CD1c-positive myeloid dendritic cell (primary cell): ENCODE measurements at regions not wholly inside any gene's neighbourhood (a gene's known extent, or its start where the extent isn't known, plus 50 kb on each side); places are given as distances from the start of the nearest gene placed in this dataset.
"Not testable (repeated sequence)": the region's sequence is repeated elsewhere in the genome, so short reads cannot be mapped to it uniquely, and the experiment has no call there.

Experiments
- DNase-seq: peaks from one replicate; pipeline ENCODE4 v3.0.0-alpha.2; 2016; ENCODE audit errors: extremely low spot score

DNA sequence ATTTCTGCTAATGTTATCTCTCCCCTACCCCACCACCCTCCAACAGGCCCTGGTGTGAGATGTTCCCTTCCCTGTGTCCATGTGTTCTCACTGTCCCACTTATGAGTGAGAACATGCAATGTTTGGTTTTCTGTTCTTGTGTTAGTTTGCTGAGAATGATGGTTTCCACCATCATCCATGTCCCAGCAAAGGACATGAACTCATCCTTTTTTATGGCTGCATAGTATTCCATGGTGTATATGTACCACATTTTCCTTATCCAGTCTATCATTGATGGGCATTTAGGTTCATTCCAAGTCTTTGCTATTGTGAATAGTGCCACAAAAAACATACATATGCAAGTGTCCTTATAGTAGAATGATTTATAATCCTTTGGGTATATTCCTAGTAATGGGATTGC, 104.5 kb downstream of the ZNF33B start:
- DNase-seq: not testable (repeated sequence)

DNA sequence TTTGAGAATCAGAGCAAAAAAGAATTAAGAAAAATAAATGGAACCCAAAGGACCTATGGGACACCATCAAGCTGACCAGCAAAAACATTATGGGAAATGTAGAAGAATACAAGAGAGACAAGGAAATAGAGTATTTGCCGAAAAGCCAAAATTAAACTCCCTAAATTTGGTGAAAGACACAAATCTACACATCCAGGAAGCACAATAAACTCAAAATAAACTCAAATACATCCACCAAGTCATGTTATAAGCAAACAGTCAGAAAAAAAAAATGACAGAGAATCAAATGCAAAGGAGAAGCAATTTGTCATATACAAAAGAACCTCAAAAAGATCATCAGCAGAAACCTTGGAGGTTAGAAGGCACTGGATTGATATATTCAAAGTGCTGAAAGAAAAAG, 105.4 kb downstream of the ZNF33B start:
- DNase-seq: no peak

DNA sequence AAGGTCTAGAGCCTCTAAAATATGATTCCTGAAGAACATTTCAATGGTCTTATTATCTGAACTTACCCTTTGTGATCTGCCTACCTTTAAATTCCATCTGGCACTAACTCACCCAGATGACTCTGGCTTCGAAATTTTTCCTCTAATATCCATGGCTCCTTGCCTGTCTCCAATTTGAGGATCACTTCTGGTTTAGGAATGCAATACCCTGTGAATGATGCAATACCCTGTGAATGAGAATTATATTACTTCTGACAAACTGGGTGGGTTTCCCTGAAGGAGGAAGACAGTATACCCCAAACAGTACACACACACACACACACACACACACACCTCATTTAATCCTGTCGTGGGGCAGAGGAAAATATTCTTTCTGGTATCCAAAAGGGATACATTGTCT, 115.3 kb downstream of the ZNF33B start:
- DNase-seq: no peak

DNA sequence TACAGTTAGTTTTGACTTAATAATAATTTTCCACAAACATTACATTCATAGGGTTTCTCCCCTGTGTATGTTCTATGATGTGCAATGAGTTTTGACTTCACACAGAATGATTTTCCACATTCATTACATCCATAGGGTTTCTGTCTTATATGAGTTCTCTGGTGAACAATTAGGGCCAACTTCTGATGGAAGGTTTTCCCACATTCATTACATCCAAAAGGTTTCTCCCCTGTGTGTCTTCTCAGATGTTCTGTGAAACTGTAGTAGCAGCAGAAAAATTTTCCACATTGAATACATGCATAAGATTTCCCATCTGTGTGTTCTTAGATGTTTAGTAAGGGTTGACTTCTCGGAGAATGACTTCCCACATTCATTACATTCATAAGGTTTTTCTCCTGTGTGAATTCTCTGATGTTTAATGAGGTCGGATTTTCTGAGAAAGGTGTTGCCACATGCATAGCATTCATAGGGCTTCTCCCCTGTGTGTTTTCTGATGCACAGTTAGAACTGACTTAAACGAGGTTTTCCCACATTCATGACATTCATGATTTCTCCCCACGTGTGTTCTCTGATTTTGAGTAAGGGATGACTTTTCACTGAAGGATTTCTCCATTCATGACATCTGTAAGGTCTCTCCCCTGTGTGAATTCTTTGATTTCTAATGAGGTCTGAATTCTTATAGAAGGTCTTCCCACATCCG, 118.5 kb downstream of the ZNF33B start:
- no peak for DNase-seq

DNA sequence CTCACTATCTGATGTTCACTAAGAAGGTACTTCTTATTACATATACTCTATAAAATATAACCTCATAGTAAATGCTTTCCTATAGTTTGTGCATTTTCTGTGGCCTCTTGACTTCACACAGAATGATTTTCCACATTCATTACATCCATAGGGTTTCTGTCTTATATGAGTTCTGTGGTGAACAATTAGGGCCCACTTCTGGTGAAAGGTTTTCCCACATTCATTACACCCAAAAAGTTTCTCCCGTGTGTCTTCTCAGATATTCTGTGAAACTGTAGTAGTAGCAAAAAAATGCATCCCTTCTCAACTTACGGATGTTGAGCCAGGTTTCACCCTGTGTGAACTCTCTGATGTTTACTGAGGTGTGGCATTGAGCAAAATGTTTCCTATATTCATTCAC, 119.3 kb downstream of the ZNF33B start:
- no peak for DNase-seq

DNA sequence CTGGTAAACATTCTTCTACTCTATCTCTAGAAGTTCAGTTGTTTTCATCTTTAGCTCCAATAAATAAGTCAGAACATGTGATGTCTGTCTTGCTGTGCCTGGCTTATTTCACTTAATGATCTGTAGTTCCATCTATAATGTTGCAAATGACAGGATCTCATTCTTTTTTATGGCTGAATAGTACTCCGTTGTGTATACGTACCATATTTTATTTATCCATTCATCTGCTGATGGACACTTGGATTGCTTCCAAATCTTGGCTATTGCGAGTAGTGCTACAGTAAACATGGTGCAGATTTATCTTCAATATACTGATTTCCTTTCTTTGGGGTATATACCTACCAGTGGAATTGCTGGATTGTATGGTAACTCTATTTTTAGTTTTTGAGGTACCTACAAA, 124.4 kb downstream of the ZNF33B start:
- no peak for DNase-seq

DNA sequence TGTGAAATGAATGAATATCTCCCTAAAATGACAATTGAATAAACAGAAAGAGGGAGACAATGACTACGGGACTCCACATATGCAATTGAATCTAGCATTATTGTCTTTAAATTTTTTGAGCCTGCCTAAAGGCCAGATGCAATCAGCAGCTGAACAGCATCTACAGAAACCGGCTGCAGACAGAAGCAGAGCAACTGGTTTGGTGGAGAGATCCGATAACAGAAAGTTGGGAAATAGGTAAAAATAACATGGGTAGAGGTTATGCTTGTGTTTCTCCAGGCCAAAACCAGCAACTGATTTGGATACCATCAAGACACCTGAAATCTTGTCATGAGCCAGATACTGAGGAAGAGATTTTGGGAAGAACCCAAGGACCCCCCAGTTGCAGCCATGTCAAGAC, 146.6 kb downstream of the ZNF33B start:
- DNase-seq: no peak

DNA sequence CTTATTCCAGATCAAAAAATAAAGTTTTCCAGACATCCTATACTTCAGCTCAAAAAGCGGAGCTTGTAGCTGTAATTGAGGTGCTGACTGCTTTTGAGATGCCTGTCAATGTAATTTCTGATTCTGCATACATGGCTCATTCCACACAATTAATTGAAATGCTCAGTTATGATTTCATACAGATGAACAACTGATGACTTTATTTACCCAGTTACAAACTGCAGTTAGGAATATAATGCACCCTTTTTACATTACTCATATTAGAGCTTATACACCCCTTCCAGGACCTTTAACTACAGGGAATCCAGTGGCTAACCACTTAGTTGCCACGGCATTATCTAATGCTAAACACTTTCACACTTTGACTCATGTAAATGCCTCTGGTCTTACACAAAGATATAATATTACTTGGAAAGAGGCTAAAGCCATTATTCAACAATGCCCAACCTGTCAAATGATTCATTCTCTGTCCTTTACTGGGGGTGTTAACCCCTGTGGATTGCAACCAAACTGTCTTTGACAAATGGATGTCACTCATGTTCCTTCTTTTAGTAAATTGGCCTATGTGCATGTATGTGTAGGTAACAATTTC, 147.3 kb downstream of the ZNF33B start:
- no peak for DNase-seq

DNA sequence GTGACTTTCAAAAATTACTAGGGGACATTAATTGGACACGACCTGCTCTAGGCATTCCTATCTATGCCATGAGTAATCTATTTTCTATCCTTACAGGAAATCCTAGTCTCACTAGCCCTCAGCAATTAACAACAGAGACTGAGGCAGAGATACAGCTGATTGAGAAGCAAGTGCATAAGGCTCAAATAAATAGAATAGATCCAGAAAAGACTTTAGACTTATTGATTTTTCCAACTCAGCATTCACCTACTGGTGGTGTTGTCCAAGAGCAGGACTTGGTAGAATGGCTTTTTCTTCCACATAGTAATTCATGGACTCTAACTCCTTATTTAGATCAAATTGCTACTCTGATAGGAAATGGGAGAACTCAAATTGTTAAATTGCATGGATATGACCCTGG, 148.0 kb downstream of the ZNF33B start:
- no peak for DNase-seq

DNA sequence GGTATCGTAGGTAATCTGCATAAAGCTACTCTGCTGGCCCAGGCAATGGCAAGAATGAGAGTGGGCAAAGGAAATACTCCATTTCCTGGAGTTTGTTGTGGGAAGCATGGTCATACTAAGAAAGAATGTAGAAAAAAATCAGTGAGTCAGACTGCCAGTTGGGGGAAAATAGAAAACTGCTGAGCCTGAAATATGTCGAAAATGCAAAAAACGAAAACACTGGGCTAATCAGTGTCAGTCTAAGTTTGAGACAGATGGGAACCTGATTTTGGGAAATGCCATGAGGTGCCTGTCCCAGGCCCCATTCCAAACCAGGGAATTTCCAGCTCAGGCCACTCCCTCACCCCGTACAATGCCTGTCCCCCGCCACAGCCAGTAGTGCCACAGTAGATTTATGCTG, 150.0 kb downstream of the ZNF33B start:
- DNase-seq: no peak

DNA sequence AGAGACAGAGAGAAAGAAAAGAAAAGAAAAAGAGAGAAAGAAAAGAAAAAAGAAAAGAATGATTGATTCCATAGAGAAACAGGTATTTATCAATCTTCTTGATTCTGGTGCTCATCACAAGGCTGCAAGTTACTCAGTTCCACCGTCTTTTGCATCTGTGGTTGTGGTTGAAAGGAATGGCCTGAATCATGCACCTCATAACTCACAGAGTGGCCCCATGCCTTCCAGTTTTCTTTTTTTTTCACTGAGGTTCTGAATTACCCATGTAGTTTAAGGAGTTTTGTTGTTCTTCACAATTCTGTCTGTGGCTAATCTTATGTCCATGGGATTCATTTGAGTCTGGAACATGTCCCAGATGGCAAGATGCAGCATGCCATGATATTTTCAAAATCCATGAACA, 156.0 kb downstream of the ZNF33B start:
- no peak for DNase-seq

DNA sequence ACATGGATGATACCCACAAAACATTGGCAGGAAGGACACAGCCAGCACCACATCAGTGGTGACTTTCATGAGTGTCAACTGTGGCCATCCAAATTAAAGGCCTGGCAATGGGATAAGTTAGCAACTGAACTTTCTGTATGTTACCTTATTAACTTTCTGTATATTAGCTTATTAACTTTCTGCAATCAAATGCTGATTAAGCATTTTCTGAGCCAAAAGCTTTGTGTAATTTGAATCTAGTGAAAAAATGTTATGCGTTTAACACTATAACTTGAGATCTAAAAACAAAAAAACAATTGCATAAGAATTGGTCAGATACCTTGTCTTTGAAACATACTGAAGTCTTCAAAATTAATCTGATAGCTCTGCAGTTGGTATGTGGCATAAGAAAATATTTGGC, 159.3 kb downstream of the ZNF33B start:
- DNase-seq: no peak

DNA sequence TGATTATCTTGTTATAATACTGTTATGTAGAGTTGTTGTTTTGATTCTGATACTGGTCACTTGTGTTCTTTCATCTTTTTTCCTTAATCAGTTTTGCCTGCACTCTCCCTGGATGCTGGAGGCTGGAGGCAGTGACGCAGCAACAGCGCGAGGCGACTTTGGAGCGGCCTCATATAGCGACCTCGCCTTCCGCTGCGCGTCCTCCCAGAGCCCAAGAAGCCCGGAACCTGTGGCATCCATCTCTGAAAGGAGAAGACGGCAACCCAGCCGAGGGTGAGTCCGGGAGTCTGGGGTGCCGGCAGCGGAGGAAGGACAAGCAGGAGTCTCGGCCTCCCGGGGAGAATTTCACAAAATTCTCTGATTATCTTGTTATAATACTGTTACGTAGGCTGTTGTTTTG, 161.2 kb downstream of the ZNF33B start:
- DNase-seq: no peak

DNA sequence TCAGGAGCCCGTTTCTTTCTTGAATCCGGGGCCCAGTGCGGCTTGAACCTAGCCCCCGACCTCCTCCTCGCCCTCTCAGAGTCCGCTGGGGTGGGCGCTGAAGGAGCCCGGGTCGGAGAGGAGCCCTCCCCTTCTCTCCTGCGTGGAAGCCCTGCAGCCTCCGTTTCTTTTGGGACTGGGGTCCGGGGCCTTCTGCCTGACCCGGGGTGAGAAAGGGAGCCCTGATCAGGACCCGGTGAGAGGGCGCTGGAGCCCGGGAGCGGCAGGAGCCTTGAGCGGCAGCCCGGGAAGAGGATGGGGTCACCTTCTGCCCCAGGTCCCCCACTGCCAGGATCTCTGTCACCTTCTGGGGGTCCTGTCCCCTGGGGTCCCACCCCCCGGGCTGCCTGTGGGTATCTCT, 162.3 kb downstream of the ZNF33B start:
- DNase-seq: no peak

DNA sequence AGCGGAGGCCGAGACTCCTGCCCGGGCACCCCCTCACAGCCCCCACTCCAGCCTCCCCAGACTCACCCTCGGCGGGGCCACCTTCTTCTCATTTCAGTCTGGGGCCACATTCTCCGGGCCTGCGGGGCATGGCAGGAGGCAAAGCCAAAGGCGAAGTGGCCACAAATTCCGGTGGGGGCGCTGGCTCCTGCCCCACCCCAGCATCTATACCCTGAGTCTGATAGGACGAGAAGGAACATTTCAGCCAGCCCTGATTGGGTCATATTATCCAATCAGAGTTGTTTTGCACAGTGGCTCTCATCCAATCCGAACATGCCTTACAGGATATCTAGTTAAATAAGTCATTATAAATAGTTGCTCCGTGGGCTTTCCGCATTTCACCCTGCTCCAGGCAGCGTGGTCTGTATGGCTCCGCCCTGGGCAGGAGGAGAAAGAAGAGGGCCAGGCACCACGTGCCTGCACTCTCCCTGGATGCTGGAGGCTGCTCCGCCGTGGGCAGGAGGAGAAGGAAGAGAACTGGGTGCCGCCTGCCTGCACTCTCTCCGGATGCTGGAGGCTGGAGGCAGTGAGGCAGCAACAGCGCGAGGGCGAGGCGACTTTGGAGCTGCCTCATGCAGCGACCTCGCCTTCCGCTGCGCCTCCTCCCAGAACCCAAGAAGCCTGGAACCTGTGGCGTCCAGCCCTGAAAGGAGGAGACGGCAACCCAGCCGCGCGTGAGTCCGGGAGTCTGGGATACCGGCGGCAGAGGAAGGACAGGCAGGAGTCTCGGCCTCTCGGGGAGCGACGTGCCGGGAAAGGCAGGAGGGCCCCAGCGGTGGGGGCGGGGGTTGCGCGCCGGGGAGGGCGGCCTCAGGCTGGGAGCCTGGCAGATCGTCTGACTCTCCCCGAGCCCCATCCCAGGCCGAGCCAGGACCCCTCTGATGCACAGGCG, 162.9 kb downstream of the ZNF33B start:
- no peak for DNase-seq

DNA sequence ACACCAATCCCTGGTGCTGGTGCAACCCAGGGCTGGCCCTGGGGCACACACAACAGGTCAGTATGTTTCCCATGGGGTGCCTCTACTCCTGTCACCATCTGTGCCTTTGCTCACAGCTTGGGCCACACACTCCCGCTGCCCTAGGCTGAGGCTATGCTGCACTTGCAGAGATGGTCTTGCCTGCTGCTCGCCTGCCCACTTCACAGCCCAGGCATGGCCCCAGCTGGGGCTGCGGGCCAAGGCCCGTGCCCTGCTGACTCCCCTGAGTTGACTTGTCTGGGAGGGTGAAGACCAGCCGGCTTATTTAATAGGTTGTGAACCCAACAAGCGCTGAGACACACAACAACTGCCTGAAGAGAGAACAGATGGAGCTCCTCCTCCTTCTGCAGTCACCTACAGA, 184.1 kb downstream of the ZNF33B start:
- DNase-seq: no peak

DNA sequence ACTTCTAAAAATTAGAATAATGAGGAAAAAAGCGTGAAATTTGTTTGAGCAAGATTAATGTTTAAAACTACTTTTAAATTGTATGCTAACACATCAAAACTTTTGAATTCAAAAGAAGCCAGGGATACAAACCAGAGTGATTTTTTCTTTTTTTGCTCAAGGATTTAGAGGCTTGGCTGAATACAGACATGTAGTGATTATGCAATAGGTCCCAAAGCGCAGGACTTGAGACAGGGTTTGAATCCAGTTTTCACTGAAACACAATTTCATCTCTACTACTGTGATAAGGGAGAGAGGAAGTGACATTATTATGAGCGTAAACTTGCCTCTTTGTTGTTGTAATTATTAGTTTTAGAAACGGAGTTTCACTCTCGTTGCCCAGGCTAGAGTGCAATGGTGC, 207.3 kb downstream of the ZNF33B start:
- DNase-seq: no peak

DNA sequence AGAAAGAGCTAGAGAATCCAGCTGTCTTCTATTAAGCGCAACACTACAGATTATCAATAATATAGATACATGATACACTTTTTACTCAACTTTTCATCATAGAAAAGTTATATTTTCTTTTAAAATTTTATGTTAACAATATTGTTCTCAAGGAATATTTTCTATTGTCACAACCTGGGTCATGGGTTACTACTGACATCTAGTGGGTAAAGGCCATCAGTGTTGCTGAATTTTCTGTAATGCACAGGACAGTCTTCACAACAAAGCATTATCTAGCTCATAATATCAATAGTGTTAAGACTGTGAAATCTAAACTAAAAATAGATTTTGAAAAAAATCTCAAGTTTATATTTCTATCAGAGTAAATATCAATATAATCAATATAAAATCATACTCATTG, 209.8 kb downstream of the ZNF33B start:
- no peak for DNase-seq

DNA sequence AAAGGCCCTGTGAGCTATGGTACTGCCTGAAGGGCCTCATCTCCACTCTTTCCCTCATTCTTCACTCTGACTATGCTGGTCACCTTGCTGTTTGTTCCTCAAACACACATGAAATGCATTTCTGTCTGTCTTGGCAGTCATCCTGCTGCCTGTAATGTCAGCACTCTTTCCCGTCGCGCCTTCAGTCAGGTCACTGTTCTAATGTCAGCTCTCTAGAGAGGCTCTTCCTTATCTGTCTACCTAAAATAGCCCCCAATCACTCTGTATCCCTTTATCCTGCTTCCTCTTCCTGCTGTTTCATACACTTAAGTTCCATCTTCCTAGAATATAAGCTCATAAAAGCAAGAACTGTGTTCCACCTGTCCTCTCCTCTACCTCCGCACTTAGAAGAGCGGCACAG, 215.5 kb downstream of the ZNF33B start:
- no peak for DNase-seq

DNA sequence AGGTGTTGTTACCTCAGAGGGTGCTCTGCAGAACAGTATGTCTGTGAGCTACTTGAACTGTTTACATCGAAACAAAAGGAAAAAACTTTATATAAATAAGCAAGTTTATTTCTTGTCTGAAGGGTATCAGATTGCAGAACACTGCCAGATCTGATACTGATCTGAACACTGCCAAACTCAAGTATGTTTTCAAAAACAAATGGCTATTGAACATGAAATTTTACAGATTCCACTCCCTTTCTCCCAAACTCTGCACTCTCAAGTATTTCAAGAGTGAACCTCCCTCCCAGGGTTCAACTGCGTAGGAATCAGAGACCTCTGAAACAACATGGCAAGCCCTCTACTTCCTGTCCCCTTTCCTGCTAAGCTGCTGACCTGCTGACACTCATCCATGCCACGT, 216.6 kb downstream of the ZNF33B start:
- no peak for DNase-seq

DNA sequence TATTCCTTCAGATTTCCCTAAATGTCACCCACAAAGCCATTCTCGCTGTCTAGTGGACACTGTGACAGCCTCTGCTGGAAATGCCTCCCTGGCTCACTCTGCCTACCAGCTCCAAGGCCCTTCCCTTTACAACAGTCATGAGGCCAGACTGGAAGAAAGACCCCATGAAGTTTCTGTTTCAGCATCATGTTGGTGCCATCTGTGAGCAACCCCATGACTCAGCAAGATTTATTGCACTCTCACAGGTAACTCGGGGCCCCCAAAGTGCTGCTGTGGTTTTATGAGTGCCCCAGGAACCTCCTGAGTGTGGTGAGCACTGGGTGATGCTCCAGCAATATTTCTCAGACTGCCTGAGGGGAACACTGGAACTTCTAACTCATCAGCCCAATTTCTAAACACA, 218.6 kb downstream of the ZNF33B start:
- no peak for DNase-seq

DNA sequence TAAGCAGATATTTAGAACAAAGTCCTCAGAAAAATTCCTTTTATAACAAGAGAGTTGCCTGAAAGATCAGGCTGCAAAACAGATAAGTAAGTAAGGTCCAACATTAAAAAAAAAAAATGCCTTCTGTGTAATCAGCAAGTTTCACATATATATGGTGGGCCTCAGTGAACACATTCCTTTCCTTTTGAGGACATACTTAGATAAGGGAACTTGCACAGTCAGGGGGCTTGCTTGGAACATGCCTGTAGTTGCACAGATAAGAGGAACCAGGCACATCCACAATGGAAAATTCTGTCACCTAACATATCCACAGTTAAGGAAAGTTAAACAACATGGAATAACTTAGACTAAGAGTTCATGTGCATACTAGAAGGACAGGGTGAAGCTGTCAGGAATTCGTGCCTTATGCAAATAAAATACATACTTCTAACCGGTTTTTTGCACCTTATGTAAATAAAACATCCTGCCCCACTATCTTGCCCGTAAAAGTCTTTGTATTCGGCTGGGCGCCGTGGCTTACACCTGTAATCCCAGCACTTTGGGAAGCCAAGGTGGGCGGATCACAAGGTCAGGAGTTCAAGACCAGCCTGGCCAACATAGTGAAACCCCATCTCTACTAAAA, 257.3 kb downstream of the ZNF33B start:
- no peak for DNase-seq
